K562 (cell line): ENCODE measurements at regions not wholly inside any gene's neighbourhood (a gene's known extent, or its start where the extent isn't known, plus 50 kb on each side); places are given as distances from the start of the nearest gene placed in this dataset.

Source experiments
- ATAC-seq: fragments of 200-7000 bp; cut with Tn5 transposase; 3 replicates; pipeline ENCODE4 v1.9.1; 2020; ENCODE audit warnings: moderate library complexity
- BruUV-seq: library from RNA; stranded (reverse); fragments of 400-500 nt; replicated peaks from 2 replicates; lab custom pipeline; 2021; lab: Mats Ljungman, UMichigan
- CTCF ChIA-PET: fragments of 300-600 bp; formaldehyde crosslinking; extraction: SDS; loops from one replicate; lab custom pipeline; 2021; ENCODE audit warnings: low intra/inter-chr PET ratio; lab: Yijun Ruan, JAX
- POLR2A ChIA-PET: fragments of 300-600, 350-650 bp; sonication (Branson Sonifier 250); formaldehyde crosslinking; extraction: SDS; loops from one replicate; lab custom pipeline; 2021; ENCODE audit warnings: antibody characterized with exemption, inconsistent platforms; lab: Yijun Ruan, JAX
- DNase-seq, 4 experiments: peaks; one replicate each; pipeline versions ENCODE4 v3.0.0 to v3.0.0-alpha.2; 2011 to 2018; ENCODE audit warnings: low spot score in 3 of 4, mixed read lengths in 3 of 4; ENCODE audit errors: extremely low read depth in 1 of 4
- FAIRE-seq: peaks from 2 replicates; lab custom pipeline; 2011; peaks lifted over from hg19 to GRCh38; lab: Jason Lieb, UNC
- H2AFZ ChIP-seq: 2 replicates; pipeline ENCODE4 v1.6.0; 2011; ENCODE audit warnings: low read depth, low read length, control low read depth, inconsistent platforms
- H3K27ac ChIP-seq: fragments of 200-600 bp; 3 replicates; pipeline ENCODE4 v1.8.0; 2011; ENCODE audit warnings: low read depth, mild to moderate bottlenecking, control low read depth, inconsistent platforms, low read length, moderate library complexity, mixed read lengths; ENCODE audit errors: extremely low read depth
- H3K27me3 ChIP-seq, 2 experiments: fragments of 300-600 bp in 1 of 2; 2 replicates in 1 of 2; 3 replicates in 1 of 2; pipeline versions ENCODE4 v1.6.0 to v1.8.0; 2011; ENCODE audit warnings: inconsistent platforms in 2 of 2, low read length in 2 of 2, mild to moderate bottlenecking in 1 of 2, mixed read lengths in 1 of 2, moderate library complexity in 1 of 2; ENCODE audit not compliant: control insufficient read depth in 2 of 2, insufficient read depth in 2 of 2
- H3K36me3 ChIP-seq: fragments of 300-600 bp; 3 replicates; pipeline ENCODE4 v1.8.0; 2011; ENCODE audit warnings: mild to moderate bottlenecking, low read length, inconsistent platforms; ENCODE audit not compliant: control insufficient read depth, insufficient read depth
- H3K4me1 ChIP-seq, 2 experiments: fragments of 200-600 bp in 1 of 2; replicated peaks in 1 of 2; 2 replicates in 1 of 2; 3 replicates in 1 of 2; pipeline versions ENCODE4 v1.5.1 to v1.8.0; 2011; ENCODE audit warnings: inconsistent platforms in 2 of 2, low read length in 2 of 2, mild to moderate bottlenecking in 1 of 2, mixed read lengths in 1 of 2, moderate library complexity in 1 of 2; ENCODE audit not compliant: control insufficient read depth in 2 of 2, insufficient read depth in 2 of 2
- H3K4me2 ChIP-seq: 2 replicates; pipeline ENCODE4 v1.6.1; 2011; ENCODE audit warnings: low read length, control low read depth, inconsistent platforms, mixed read lengths; ENCODE audit not compliant: insufficient read depth
- H3K4me3 ChIP-seq: fragments of 200-600 bp; sonication (generic), shearing (Covaris generic); 2 replicates; pipeline ENCODE4 v1.5.1; 2016; ENCODE audit warnings: control low read depth, inconsistent platforms
- H3K79me2 ChIP-seq: fragments of 200-600 bp; 3 replicates; pipeline ENCODE4 v1.8.0; 2011; ENCODE audit warnings: low read length, inconsistent platforms; ENCODE audit not compliant: control insufficient read depth, insufficient read depth
- H3K9ac ChIP-seq, 2 experiments: 2 replicates each; pipeline versions ENCODE4 v1.6.0 to v1.6.1; 2011; ENCODE audit warnings: low read depth in 2 of 2, low read length in 2 of 2, control low read depth in 1 of 2, inconsistent platforms in 1 of 2, mild to moderate bottlenecking in 1 of 2, mixed read lengths in 1 of 2; ENCODE audit not compliant: insufficient read depth in 1 of 2
- H3K9me1 ChIP-seq: one replicate; pipeline ENCODE4 v1.6.0; 2011; ENCODE audit warnings: inconsistent platforms, mild to moderate bottlenecking, low read length, moderate library complexity; ENCODE audit not compliant: control insufficient read depth, insufficient read depth
- H3K9me3 ChIP-seq: replicated peaks from 2 replicates; pipeline ENCODE4 v1.5.1; 2011; ENCODE audit warnings: low read depth, low read length, inconsistent platforms; ENCODE audit not compliant: control insufficient read depth, insufficient read depth
- H4K20me1 ChIP-seq: replicated peaks from 2 replicates; pipeline ENCODE4 v1.6.1; 2011; ENCODE audit warnings: low read length, inconsistent platforms, mixed read lengths; ENCODE audit not compliant: control insufficient read depth, insufficient read depth
- DDX20 ChIP-seq: fragments of 450-650 bp; IDR thresholded peaks from 2 replicates; pipeline ENCODE4 v1.6.1; 2016; ENCODE audit warnings: missing genetic modification characterization, low read depth, mild to moderate bottlenecking, missing compliant biosample characterization, moderate library complexity
- HDAC6 ChIP-seq: IDR thresholded peaks from 2 replicates; pipeline ENCODE4 v1.6.1; 2012; ENCODE audit warnings: low read depth, mild to moderate bottlenecking, control low read depth, inconsistent platforms, low read length, moderate library complexity
- LARP7 ChIP-seq: fragments of 450-650 bp; IDR thresholded peaks from 2 replicates; pipeline ENCODE4 v1.6.1; 2016
- MLX ChIP-seq, 2 experiments: fragments of 450-650 bp in 1 of 2; sonication (generic) in 1 of 2; formaldehyde crosslinking; conservative IDR thresholded peaks; 2 replicates each; pipeline versions ENCODE4 v1.4.0 to v1.8.1; 2020 to 2022; ENCODE audit warnings: mild to moderate bottlenecking in 1 of 2, missing genetic modification reagents in 1 of 2
- NR0B1 ChIP-seq: fragments of 450-650 bp; IDR thresholded peaks from one replicate; pipeline ENCODE4 v1.6.1; 2018; ENCODE audit warnings: mild to moderate bottlenecking, moderate library complexity; ENCODE audit not compliant: partially characterized antibody
- PRPF4 ChIP-seq: fragments of 200-400 bp; formaldehyde crosslinking; IDR thresholded peaks from one replicate; pipeline ENCODE4 v1.6.1; 2017; ENCODE audit warnings: low read length, low read depth, mild to moderate bottlenecking; ENCODE audit not compliant: insufficient read depth, poor library complexity, severe bottlenecking
- RFX5 ChIP-seq: IDR thresholded peaks from 2 replicates; pipeline ENCODE4 v1.6.1; 2011; ENCODE audit warnings: low read depth, mild to moderate bottlenecking, improper control_type of control experiment, low read length
- USF1 ChIP-seq: sonication (generic); formaldehyde crosslinking; IDR thresholded peaks from 2 replicates; pipeline ENCODE4 v1.9.0; 2022; ENCODE audit warnings: mild to moderate bottlenecking, missing genetic modification reagents
- ZNF140 ChIP-seq: fragments of 250-450 bp; sonication (Bioruptor Pico); IDR thresholded peaks from 2 replicates; pipeline ENCODE4 v1.8.0; 2021; ENCODE audit warnings: moderate library complexity, mild to moderate bottlenecking, inconsistent platforms
- ZNF217 ChIP-seq: sonication (generic); formaldehyde crosslinking; IDR thresholded peaks from 2 replicates; pipeline ENCODE4 v1.8.0; 2022; ENCODE audit warnings: mild to moderate bottlenecking, missing genetic modification reagents
- ZNF318 ChIP-seq, 2 experiments: fragments of 450-650 bp; IDR thresholded peaks; 2 replicates each; pipeline ENCODE4 v1.6.1; 2016; ENCODE audit warnings: mild to moderate bottlenecking in 2 of 2, borderline replicate concordance in 1 of 2, low read depth in 1 of 2, moderate library complexity in 1 of 2
- in situ Hi-C: fragments of 300-500 bp; cut with MboI; formaldehyde crosslinking; loops from 4 replicates; pipeline ENCODE4 v1.15.0; 2018; ENCODE audit warnings: inconsistent platforms, mixed read lengths
- intact Hi-C: fragments of 100-400 bp; cut with micrococcal nuclease; formaldehyde crosslinking; loops from 2 replicates; pipeline ENCODE4 v1.14.2; 2022

GRCh38 chr12:58361056-58361455, 419.7 kb downstream of the ATP23 start (continued):
- TF ChIP-seq ZNF318 (IDR thresholded peaks at IDR 0.05; ENCODE audit: borderline replicate concordance in 1 of 2, low read depth in 1 of 2) (no peak), PRPF4 (no peak)

GRCh38 chr12:58363971-58364370, 422.6 kb downstream of the ATP23 start:
- H3K4me2 ChIP-seq: no peak overlapping the region
- no peak overlapping the region for H3K27ac ChIP-seq
- no peaks in the 10 kb centered on the region for H4K20me1 ChIP-seq
- no peaks in the 10 kb centered on the region for H3K79me2 ChIP-seq
- H3K9me3 ChIP-seq: no peaks in the 10 kb centered on the region
- H2AFZ ChIP-seq: no peak overlapping the region
- no TSS peak for BruUV-seq
- in situ Hi-C loops (no loop called here), intact Hi-C loops (no loop called here)
- ChIA-PET CTCF (no interaction called here), POLR2A (no interaction called here)
- DNase-seq: no peak
- H3K9me1 ChIP-seq: no peaks in the 10 kb centered on the region
- H3K27me3 ChIP-seq: no peaks in the 10 kb centered on the region
- H3K4me1 ChIP-seq: no peaks in the 10 kb centered on the region
- FAIRE-seq: no peak
- ATAC-seq: no peak
- H3K36me3 ChIP-seq: no peaks in the 10 kb centered on the region
- no peak overlapping the region for H3K9ac ChIP-seq
- H3K4me3 ChIP-seq: no peak overlapping the region
- TF ChIP-seq MLX (CRISPR knock-in tag; conservative IDR thresholded peaks at IDR 0.05) (no peak), ZNF140 (no peak), NR0B1 (no peak), ZNF217 (CRISPR knock-in tag) (no peak), HDAC6 (no peak), USF1 (CRISPR knock-in tag) (no peak), RFX5 (no peak), LARP7 (no peak), DDX20 (tag) (no peak)
